Panc1 (cell line): ENCODE measurements at regions not wholly inside any gene's neighbourhood (a gene's known extent, or its start where the extent isn't known, plus 50 kb on each side); places are given as distances from the start of the nearest gene placed in this dataset.

Experiments
- CTCF ChIP-seq: fragments of 450-650 bp; IDR thresholded peaks from 2 replicates; pipeline ENCODE4 v1.5.1; 2017; ENCODE audit warnings: mild to moderate bottlenecking
- POLR2AphosphoS5 ChIP-seq: IDR thresholded peaks from 2 replicates; pipeline ENCODE4 v1.6.1; 2012; ENCODE audit warnings: mild to moderate bottlenecking, low read depth, low read length, moderate library complexity
- REST ChIP-seq, 2 experiments: IDR thresholded peaks; 2 replicates each; pipeline ENCODE4 v1.6.1; 2011 to 2012; ENCODE audit warnings: low read depth in 2 of 2, control low read depth in 1 of 2, low read length in 1 of 2, mild to moderate bottlenecking in 1 of 2, moderate library complexity in 1 of 2; ENCODE audit not compliant: insufficient read depth in 1 of 2
- SIN3A ChIP-seq: IDR thresholded peaks from 2 replicates; pipeline ENCODE4 v1.6.1; 2012; ENCODE audit warnings: low read depth, mild to moderate bottlenecking, low read length, moderate library complexity, borderline replicate concordance; ENCODE audit not compliant: insufficient read depth
- TCF7L2 ChIP-seq: IDR thresholded peaks from 2 replicates; pipeline ENCODE4 v1.6.1; 2011; ENCODE audit warnings: mild to moderate bottlenecking, low read depth, low read length, inconsistent platforms

GRCh38 chr18:4808891-4809290 lies 353.8 kb upstream of the DLGAP1 start:
- TF ChIP-seq CTCF (no peak), SIN3A (no peak), REST (IDR thresholded peaks at IDR 0.05; ENCODE audit: insufficient read depth in 1 of 2, low read depth in 2 of 2, low read length in 1 of 2) (no peak), TCF7L2 (no peak), POLR2AphosphoS5 (no peak)
